ENCODE measurements at regions not wholly inside any gene's neighbourhood (a gene's known extent, or its start where the extent isn't known, plus 50 kb on each side); places are given as distances from the start of the nearest gene placed in this dataset.

GRCh38 chr12:115712676-115713075 is 564.8 kb downstream of the MED13L start:
- Histone ChIP-seq H3K4me3 (no peak overlapping the region), H3K36me3 (ENCODE audit: insufficient read depth in 1 of 2, low read depth in 1 of 2) (no peaks in the 10 kb centered on the region), H3K9me3 (no peaks in the 10 kb centered on the region), H3K4me1 (no peaks in the 10 kb centered on the region), H3K27ac (no peak overlapping the region), H3K27me3 (ENCODE audit: insufficient read depth in 3 of 3, low read length in 2 of 3) (no peaks in the 10 kb centered on the region)
- ATAC-seq (no peak), DNase-seq (no peak)
- TF ChIP-seq, protein P1, sequence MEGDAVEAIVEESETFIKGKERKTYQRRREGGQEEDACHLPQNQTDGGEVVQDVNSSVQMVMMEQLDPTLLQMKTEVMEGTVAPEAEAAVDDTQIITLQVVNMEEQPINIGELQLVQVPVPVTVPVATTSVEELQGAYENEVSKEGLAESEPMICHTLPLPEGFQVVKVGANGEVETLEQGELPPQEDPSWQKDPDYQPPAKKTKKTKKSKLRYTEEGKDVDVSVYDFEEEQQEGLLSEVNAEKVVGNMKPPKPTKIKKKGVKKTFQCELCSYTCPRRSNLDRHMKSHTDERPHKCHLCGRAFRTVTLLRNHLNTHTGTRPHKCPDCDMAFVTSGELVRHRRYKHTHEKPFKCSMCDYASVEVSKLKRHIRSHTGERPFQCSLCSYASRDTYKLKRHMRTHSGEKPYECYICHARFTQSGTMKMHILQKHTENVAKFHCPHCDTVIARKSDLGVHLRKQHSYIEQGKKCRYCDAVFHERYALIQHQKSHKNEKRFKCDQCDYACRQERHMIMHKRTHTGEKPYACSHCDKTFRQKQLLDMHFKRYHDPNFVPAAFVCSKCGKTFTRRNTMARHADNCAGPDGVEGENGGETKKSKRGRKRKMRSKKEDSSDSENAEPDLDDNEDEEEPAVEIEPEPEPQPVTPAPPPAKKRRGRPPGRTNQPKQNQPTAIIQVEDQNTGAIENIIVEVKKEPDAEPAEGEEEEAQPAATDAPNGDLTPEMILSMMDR (IDR thresholded peaks at IDR 0.05) = no peak
- intact Hi-C loops (cut with DNase I) = no loop called here
- 67 to 75% (median 71%) methylated on average over 3 of the region's 3 CpGs for WGBS, 3 donors

GRCh38 chr12:115710104-115710564 is 567.4 kb downstream of the MED13L start:
- H3K4me1 ChIP-seq = no peaks in the 10 kb centered on the region
- ATAC-seq (peak in 3 of 4 donors; percentile 43 to 61 (median 51)), DNase-seq (peak in 1 of 2 donors; percentile 23)
- H3K9me3 ChIP-seq = peaks cover 5% of the 10 kb centered on the region
- H3K4me3 ChIP-seq = no peak overlapping the region
- H3K36me3 ChIP-seq (ENCODE audit: insufficient read depth in 1 of 2, low read depth in 1 of 2) = no peaks in the 10 kb centered on the region
- intact Hi-C loops (cut with DNase I) = no loop called here
- H3K27me3 ChIP-seq (ENCODE audit: insufficient read depth in 3 of 3, low read length in 2 of 3) = no peaks in the 10 kb centered on the region
- TF ChIP-seq, protein P1 (IDR thresholded peaks at IDR 0.05) = no peak
- WGBS, 3 donors = 32 to 41% (median 36%) methylated on average over 3 of the region's 3 CpGs
- no peak overlapping the region for H3K27ac ChIP-seq

- TF ChIP-seq, protein P1 (IDR thresholded peaks at IDR 0.05) = no peak
- H3K27me3 ChIP-seq (ENCODE audit: insufficient read depth in 3 of 3, low read length in 2 of 3) = no peaks in the 10 kb centered on the region
- no peak overlapping the region for H3K4me3 ChIP-seq
- DNase-seq (peak; percentile 41 to 73), ATAC-seq (no peak)
- no peaks in the 10 kb centered on the region for H3K4me1 ChIP-seq
- 14 to 20% (median 15%) methylated on average over 10 of the region's 10 CpGs for WGBS, 3 donors
- H3K36me3 ChIP-seq (ENCODE audit: insufficient read depth in 1 of 2, low read depth in 1 of 2) = no peaks in the 10 kb centered on the region
- H3K27ac ChIP-seq = no peak overlapping the region
- peaks cover 5% of the 10 kb centered on the region for H3K9me3 ChIP-seq
- intact Hi-C loops (cut with DNase I) = no loop called here
Measured at GRCh38 chr12:115709540-115710011, 567.9 kb downstream of the MED13L start.

DNA sequence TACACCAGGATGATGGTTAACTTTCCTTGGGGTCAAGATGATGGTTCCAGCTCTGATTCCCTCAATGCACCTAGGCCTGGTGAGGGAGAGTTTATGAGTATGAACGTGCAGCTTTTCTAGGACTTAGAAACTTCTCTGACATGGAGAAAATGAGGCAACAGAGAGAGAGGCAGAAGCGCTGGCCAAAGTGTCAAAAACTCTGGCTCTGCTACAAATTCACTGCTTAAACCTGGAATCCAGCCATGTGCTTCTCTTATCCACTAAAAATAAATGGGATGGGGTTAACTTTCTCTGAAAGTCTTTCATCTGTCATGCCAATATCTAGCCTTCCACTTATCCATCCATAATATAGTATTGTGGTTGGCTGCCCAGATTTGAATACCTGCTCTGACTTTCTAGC is 568.7 kb downstream of the MED13L start:
- TF ChIP-seq, protein P1 (IDR thresholded peaks at IDR 0.05) = no peak
- Histone ChIP-seq H3K36me3 (ENCODE audit: insufficient read depth in 1 of 2, low read depth in 1 of 2) (no peaks in the 10 kb centered on the region), H3K4me1 (no peaks in the 10 kb centered on the region), H3K4me3 (no peak overlapping the region), H3K9me3 (peaks cover 5% of the 10 kb centered on the region), H3K27ac (no peak overlapping the region), H3K27me3 (ENCODE audit: insufficient read depth in 3 of 3, low read length in 2 of 3) (no peaks in the 10 kb centered on the region)
- intact Hi-C loops (cut with DNase I) = no loop called here
- WGBS, 3 donors = 39 to 45% (median 39%) methylated on average over 2 of the region's 2 CpGs
- no peak for DNase-seq
- no peak for ATAC-seq

DNA sequence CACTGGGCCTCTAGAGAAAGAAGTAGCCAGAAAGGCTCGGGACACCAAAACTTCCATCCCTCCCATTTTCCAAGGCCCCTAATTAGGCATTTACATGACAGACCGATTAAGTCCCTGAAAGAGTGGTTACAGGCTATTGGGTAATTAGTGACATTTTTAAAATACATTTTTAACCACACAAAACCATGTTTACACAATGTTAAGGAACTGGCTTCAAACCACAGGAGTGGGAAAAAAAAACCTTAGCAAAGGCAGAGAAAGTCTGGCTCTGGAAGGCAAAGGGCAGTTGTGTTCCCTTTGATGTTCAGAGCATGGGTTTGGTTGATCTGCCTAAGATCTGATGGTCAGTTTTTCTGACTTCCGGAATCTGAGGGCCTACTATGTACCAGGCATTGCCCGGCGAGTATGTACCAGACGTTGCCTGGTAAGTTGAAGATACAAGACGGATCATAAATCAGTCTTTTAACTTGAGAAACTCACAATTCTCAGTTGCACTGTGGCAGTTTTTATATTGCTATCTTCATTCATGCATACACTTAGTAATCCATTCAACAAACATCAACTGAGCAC is 576.5 kb downstream of the MED13L start:
- Histone ChIP-seq H3K4me3 (no peak overlapping the region), H3K36me3 (ENCODE audit: insufficient read depth in 1 of 2, low read depth in 1 of 2) (no peaks in the 10 kb centered on the region), H3K9me3 (peaks cover 5% of the 10 kb centered on the region), H3K4me1 (no peaks in the 10 kb centered on the region), H3K27me3 (ENCODE audit: insufficient read depth in 3 of 3, low read length in 2 of 3) (peaks cover 0 to 7% (median 0%) of the 10 kb centered on the region in 3 donors), H3K27ac (no peak overlapping the region)
- intact Hi-C loops (cut with DNase I) = no loop called here
- no peak for DNase-seq
- TF ChIP-seq, protein P1 (IDR thresholded peaks at IDR 0.05) = no peak
- 65 to 73% (median 68%) methylated on average over 7 of the region's 7 CpGs for WGBS, 3 donors
- ATAC-seq = no peak

Measured in psoas muscle (tissue), 7 donors.